Loucy (cell line): ENCODE measurements at regions not wholly inside any gene's neighbourhood (a gene's known extent, or its start where the extent isn't known, plus 50 kb on each side); places are given as distances from the start of the nearest gene placed in this dataset.

Experiments
- H2AFZ ChIP-seq: fragments of 200-600 bp; sonication (generic); 2 replicates; pipeline ENCODE4 v1.6.0; 2016; ENCODE audit warnings: antibody characterized with exemption, mild to moderate bottlenecking, low read length, moderate library complexity
- H3F3A ChIP-seq: fragments of 200-600 bp; 2 replicates; pipeline ENCODE4 v1.6.0; 2016; ENCODE audit warnings: antibody characterized with exemption, low read depth, mild to moderate bottlenecking
- H3K27me3 ChIP-seq: fragments of 200-600 bp; sonication (generic); 2 replicates; pipeline ENCODE4 v1.6.1; 2014; ENCODE audit warnings: low read length, mild to moderate bottlenecking; ENCODE audit not compliant: insufficient read depth, poor library complexity, severe bottlenecking
- H3K36me3 ChIP-seq: fragments of 200-600 bp; sonication (generic); 2 replicates; pipeline ENCODE4 v1.6.1; 2016; ENCODE audit warnings: low read length; ENCODE audit not compliant: insufficient read depth
- H3K4me1 ChIP-seq: fragments of 200-600 bp; sonication (generic); 2 replicates; pipeline ENCODE4 v1.5.1; 2014; ENCODE audit warnings: low read length, mild to moderate bottlenecking; ENCODE audit not compliant: insufficient read depth, poor library complexity, severe bottlenecking
- H3K4me2 ChIP-seq: fragments of 200-600 bp; sonication (generic); 2 replicates; pipeline ENCODE4 v1.6.0; 2014; ENCODE audit warnings: antibody characterized with exemption, low read length, low read depth, mild to moderate bottlenecking; ENCODE audit not compliant: poor library complexity, severe bottlenecking
- H3K4me3 ChIP-seq: fragments of 200-600 bp; sonication (generic); 2 replicates; pipeline ENCODE4 v1.5.1; 2014; ENCODE audit warnings: low read length, mild to moderate bottlenecking, mixed read lengths; ENCODE audit not compliant: poor library complexity, severe bottlenecking
- H3K79me2 ChIP-seq: fragments of 200-600 bp; sonication (generic); 2 replicates; pipeline ENCODE4 v1.6.1; 2014; ENCODE audit warnings: low read length; ENCODE audit not compliant: insufficient read depth
- H3K9ac ChIP-seq: fragments of 200-600 bp; sonication (generic); 2 replicates; pipeline ENCODE4 v1.6.0; 2014; ENCODE audit warnings: mild to moderate bottlenecking, low read depth, low read length, moderate library complexity; ENCODE audit not compliant: poor library complexity, severe bottlenecking
- H3K9me2 ChIP-seq: fragments of 200-600 bp; sonication (generic); replicated peaks from 2 replicates; pipeline ENCODE4 v1.6.1; 2016; ENCODE audit warnings: low read depth, low read length, mixed read lengths
- H3K9me3 ChIP-seq: fragments of 200-600 bp; sonication (generic); 2 replicates; pipeline ENCODE4 v1.6.1; 2014; ENCODE audit warnings: mild to moderate bottlenecking, antibody characterized with exemption, low read length, low read depth; ENCODE audit not compliant: insufficient read depth
- H4K20me1 ChIP-seq: fragments of 200-600 bp; sonication (generic); 2 replicates; pipeline ENCODE4 v1.6.0; 2014; ENCODE audit warnings: antibody characterized with exemption, low read length, mild to moderate bottlenecking; ENCODE audit not compliant: insufficient read depth, poor library complexity, severe bottlenecking
- CTCF ChIP-seq: fragments of 200-600 bp; sonication (generic); conservative IDR thresholded peaks from 2 replicates; pipeline ENCODE4 v1.5.1; 2014; ENCODE audit warnings: mild to moderate bottlenecking, antibody characterized with exemption, low read length
- EZH2phosphoT487 ChIP-seq: fragments of 200-600 bp; IDR thresholded peaks from 2 replicates; pipeline ENCODE4 v1.6.1; 2018; ENCODE audit warnings: antibody characterized with exemption, mild to moderate bottlenecking, moderate library complexity, borderline replicate concordance

- no peaks in the 10 kb centered on the region for H3K9me2 ChIP-seq
- TF ChIP-seq EZH2phosphoT487 (no peak), CTCF (no peak)
- no peak overlapping the region for H3K9ac ChIP-seq
- no peaks in the 10 kb centered on the region for H3K4me1 ChIP-seq
- H3K4me3 ChIP-seq: no peak overlapping the region
- no peak overlapping the region for H3K4me2 ChIP-seq
- H3K9me3 ChIP-seq: no peaks in the 10 kb centered on the region
- H4K20me1 ChIP-seq: no peaks in the 10 kb centered on the region
- H2AFZ ChIP-seq: no peak overlapping the region
- H3K27me3 ChIP-seq: no peaks in the 10 kb centered on the region
- no peaks in the 10 kb centered on the region for H3K36me3 ChIP-seq
- no peaks in the 10 kb centered on the region for H3K79me2 ChIP-seq
- no peaks in the 10 kb centered on the region for H3F3A ChIP-seq
Measured at GRCh38 chr18:38768504-38768903, 1202.9 kb upstream of the CELF4 start.

- no peaks in the 10 kb centered on the region for H3K27me3 ChIP-seq
- no peaks in the 10 kb centered on the region for H3K79me2 ChIP-seq
- TF ChIP-seq CTCF: no peak
- no peak for TF ChIP-seq EZH2phosphoT487
- H4K20me1 ChIP-seq: no peaks in the 10 kb centered on the region
- no peaks in the 10 kb centered on the region for H3F3A ChIP-seq
- H3K9me3 ChIP-seq: no peaks in the 10 kb centered on the region
- H3K36me3 ChIP-seq: no peaks in the 10 kb centered on the region
- H3K4me3 ChIP-seq: no peak overlapping the region
- H3K4me2 ChIP-seq: no peak overlapping the region
- H2AFZ ChIP-seq: no peak overlapping the region
- no peaks in the 10 kb centered on the region for H3K9me2 ChIP-seq
- no peak overlapping the region for H3K9ac ChIP-seq
- no peaks in the 10 kb centered on the region for H3K4me1 ChIP-seq
Measured at GRCh38 chr18:38759457-38759856, 1193.9 kb upstream of the CELF4 start.

GRCh38 chr18:38756436-38756835 lies 1190.8 kb upstream of the CELF4 start:
- H3K9ac ChIP-seq: no peak overlapping the region
- H3K4me3 ChIP-seq: no peak overlapping the region
- H2AFZ ChIP-seq: no peak overlapping the region
- H3K9me2 ChIP-seq: no peaks in the 10 kb centered on the region
- H3K4me1 ChIP-seq: no peaks in the 10 kb centered on the region
- H3K79me2 ChIP-seq: no peaks in the 10 kb centered on the region
- H3F3A ChIP-seq: no peaks in the 10 kb centered on the region
- no peaks in the 10 kb centered on the region for H3K36me3 ChIP-seq
- TF ChIP-seq EZH2phosphoT487 (no peak), CTCF (no peak)
- H4K20me1 ChIP-seq: no peaks in the 10 kb centered on the region
- no peak overlapping the region for H3K4me2 ChIP-seq
- H3K9me3 ChIP-seq: no peaks in the 10 kb centered on the region
- H3K27me3 ChIP-seq: no peaks in the 10 kb centered on the region
